ENCODE measurements at regions not wholly inside any gene's neighbourhood (a gene's known extent, or its start where the extent isn't known, plus 50 kb on each side); places are given as distances from the start of the nearest gene placed in this dataset.

GRCh38 chr21:15255763-15256162, 191.0 kb upstream of the NRIP1 start:
- Mint-ChIP-seq H3K27me3 (ENCODE audit: low read depth) (no peaks in the 10 kb centered on the region), H3K27ac (no peak overlapping the region), H3K4me3 (no peak overlapping the region), H3K9me3 (no peaks in the 10 kb centered on the region), H3K4me1 (ENCODE audit: low read depth) (no peaks in the 10 kb centered on the region), H3K36me3 (ENCODE audit: low read depth) (no peaks in the 10 kb centered on the region)

GRCh38 chr21:15256996-15257395, 192.2 kb upstream of the NRIP1 start:
- no peaks in the 10 kb centered on the region for H3K4me1 Mint-ChIP-seq (ENCODE audit: low read depth)
- no peaks in the 10 kb centered on the region for H3K36me3 Mint-ChIP-seq (ENCODE audit: low read depth)
- H3K9me3 Mint-ChIP-seq, result no peaks in the 10 kb centered on the region
- no peak overlapping the region for H3K27ac Mint-ChIP-seq
- no peak overlapping the region for H3K4me3 Mint-ChIP-seq
- no peaks in the 10 kb centered on the region for H3K27me3 Mint-ChIP-seq (ENCODE audit: low read depth)

GRCh38 chr21:15257646-15258045, 192.8 kb upstream of the NRIP1 start:
- H3K9me3 Mint-ChIP-seq, result no peaks in the 10 kb centered on the region
- no peaks in the 10 kb centered on the region for H3K36me3 Mint-ChIP-seq (ENCODE audit: low read depth)
- H3K27me3 Mint-ChIP-seq (ENCODE audit: low read depth), result no peaks in the 10 kb centered on the region
- no peaks in the 10 kb centered on the region for H3K4me1 Mint-ChIP-seq (ENCODE audit: low read depth)
- no peak overlapping the region for H3K4me3 Mint-ChIP-seq
- H3K27ac Mint-ChIP-seq, result no peak overlapping the region

GRCh38 chr21:15259824-15260223, 195.0 kb upstream of the NRIP1 start:
- Mint-ChIP-seq H3K9me3 (no peaks in the 10 kb centered on the region), H3K27me3 (ENCODE audit: low read depth) (no peaks in the 10 kb centered on the region), H3K36me3 (ENCODE audit: low read depth) (no peaks in the 10 kb centered on the region), H3K27ac (no peak overlapping the region), H3K4me3 (no peak overlapping the region), H3K4me1 (ENCODE audit: low read depth) (no peaks in the 10 kb centered on the region)

- no peaks in the 10 kb centered on the region for H3K9me3 Mint-ChIP-seq
- no peak overlapping the region for H3K4me3 Mint-ChIP-seq
- H3K4me1 Mint-ChIP-seq (ENCODE audit: low read depth), result no peaks in the 10 kb centered on the region
- no peak overlapping the region for H3K27ac Mint-ChIP-seq
- H3K27me3 Mint-ChIP-seq (ENCODE audit: low read depth), result no peaks in the 10 kb centered on the region
- no peaks in the 10 kb centered on the region for H3K36me3 Mint-ChIP-seq (ENCODE audit: low read depth)
Observed at GRCh38 chr21:15260604-15261003, 195.8 kb upstream of the NRIP1 start.

- H3K4me3 Mint-ChIP-seq, result no peak overlapping the region
- H3K27me3 Mint-ChIP-seq (ENCODE audit: low read depth), result no peaks in the 10 kb centered on the region
- H3K36me3 Mint-ChIP-seq (ENCODE audit: low read depth), result no peaks in the 10 kb centered on the region
- H3K4me1 Mint-ChIP-seq (ENCODE audit: low read depth), result no peaks in the 10 kb centered on the region
- no peak overlapping the region for H3K27ac Mint-ChIP-seq
- no peaks in the 10 kb centered on the region for H3K9me3 Mint-ChIP-seq
Observed at GRCh38 chr21:15264084-15264665, 199.4 kb upstream of the NRIP1 start.

GRCh38 chr21:15272171-15272570, 207.4 kb upstream of the NRIP1 start:
- H3K9me3 Mint-ChIP-seq, result no peaks in the 10 kb centered on the region
- H3K36me3 Mint-ChIP-seq (ENCODE audit: low read depth), result no peaks in the 10 kb centered on the region
- no peaks in the 10 kb centered on the region for H3K4me1 Mint-ChIP-seq (ENCODE audit: low read depth)
- H3K27me3 Mint-ChIP-seq (ENCODE audit: low read depth), result no peaks in the 10 kb centered on the region
- H3K4me3 Mint-ChIP-seq, result no peak overlapping the region
- H3K27ac Mint-ChIP-seq, result no peak overlapping the region

- Mint-ChIP-seq H3K27ac (no peak overlapping the region), H3K36me3 (ENCODE audit: low read depth) (no peaks in the 10 kb centered on the region), H3K4me1 (ENCODE audit: low read depth) (no peaks in the 10 kb centered on the region), H3K4me3 (no peak overlapping the region), H3K9me3 (no peaks in the 10 kb centered on the region), H3K27me3 (ENCODE audit: low read depth) (no peaks in the 10 kb centered on the region)
Observed at GRCh38 chr21:15272591-15272990, 207.8 kb upstream of the NRIP1 start.

GRCh38 chr21:15273244-15273643, 208.4 kb upstream of the NRIP1 start:
- no peak overlapping the region for H3K4me3 Mint-ChIP-seq

GRCh38 chr21:15274701-15275485, 210.1 kb upstream of the NRIP1 start:
- no peaks in the 10 kb centered on the region for H3K4me1 Mint-ChIP-seq (ENCODE audit: low read depth)
- H3K9me3 Mint-ChIP-seq, result no peaks in the 10 kb centered on the region
- H3K36me3 Mint-ChIP-seq (ENCODE audit: low read depth), result no peaks in the 10 kb centered on the region
- no peak overlapping the region for H3K27ac Mint-ChIP-seq
- no peaks in the 10 kb centered on the region for H3K27me3 Mint-ChIP-seq (ENCODE audit: low read depth)
- H3K4me3 Mint-ChIP-seq, result no peak overlapping the region

More at GRCh38 chr21:15273244-15273643, 208.4 kb upstream of the NRIP1 start:
- no peaks in the 10 kb centered on the region for H3K27me3 Mint-ChIP-seq (ENCODE audit: low read depth)
- no peaks in the 10 kb centered on the region for H3K4me1 Mint-ChIP-seq (ENCODE audit: low read depth)
- H3K36me3 Mint-ChIP-seq (ENCODE audit: low read depth), result no peaks in the 10 kb centered on the region
- no peak overlapping the region for H3K27ac Mint-ChIP-seq
- H3K9me3 Mint-ChIP-seq, result no peaks in the 10 kb centered on the region

GRCh38 chr21:15275615-15276235, 210.9 kb upstream of the NRIP1 start:
- no peaks in the 10 kb centered on the region for H3K27me3 Mint-ChIP-seq (ENCODE audit: low read depth)
- H3K9me3 Mint-ChIP-seq, result no peaks in the 10 kb centered on the region
- no peak overlapping the region for H3K4me3 Mint-ChIP-seq
- H3K4me1 Mint-ChIP-seq (ENCODE audit: low read depth), result no peaks in the 10 kb centered on the region
- no peak overlapping the region for H3K27ac Mint-ChIP-seq
- no peaks in the 10 kb centered on the region for H3K36me3 Mint-ChIP-seq (ENCODE audit: low read depth)

- no peaks in the 10 kb centered on the region for H3K36me3 Mint-ChIP-seq (ENCODE audit: low read depth)
- H3K27me3 Mint-ChIP-seq (ENCODE audit: low read depth), result no peaks in the 10 kb centered on the region
- no peaks in the 10 kb centered on the region for H3K9me3 Mint-ChIP-seq
- H3K4me1 Mint-ChIP-seq (ENCODE audit: low read depth), result no peaks in the 10 kb centered on the region
- H3K27ac Mint-ChIP-seq, result no peak overlapping the region
- H3K4me3 Mint-ChIP-seq, result no peak overlapping the region
Observed at GRCh38 chr21:15276243-15276642, 211.4 kb upstream of the NRIP1 start.

- Mint-ChIP-seq H3K27me3 (ENCODE audit: low read depth) (no peaks in the 10 kb centered on the region), H3K27ac (no peak overlapping the region), H3K36me3 (ENCODE audit: low read depth) (no peaks in the 10 kb centered on the region), H3K4me1 (ENCODE audit: low read depth) (no peaks in the 10 kb centered on the region), H3K4me3 (no peak overlapping the region), H3K9me3 (no peaks in the 10 kb centered on the region)
Observed at GRCh38 chr21:15277466-15277865, 212.7 kb upstream of the NRIP1 start.

GRCh38 chr21:15278279-15278678, 213.5 kb upstream of the NRIP1 start:
- no peaks in the 10 kb centered on the region for H3K9me3 Mint-ChIP-seq
- no peaks in the 10 kb centered on the region for H3K4me1 Mint-ChIP-seq (ENCODE audit: low read depth)
- no peak overlapping the region for H3K4me3 Mint-ChIP-seq
- no peaks in the 10 kb centered on the region for H3K27me3 Mint-ChIP-seq (ENCODE audit: low read depth)
- H3K36me3 Mint-ChIP-seq (ENCODE audit: low read depth), result no peaks in the 10 kb centered on the region
- H3K27ac Mint-ChIP-seq, result no peak overlapping the region

- no peaks in the 10 kb centered on the region for H3K27me3 Mint-ChIP-seq (ENCODE audit: low read depth)
- no peaks in the 10 kb centered on the region for H3K9me3 Mint-ChIP-seq
- no peak overlapping the region for H3K4me3 Mint-ChIP-seq
- H3K27ac Mint-ChIP-seq, result no peak overlapping the region
- no peaks in the 10 kb centered on the region for H3K4me1 Mint-ChIP-seq (ENCODE audit: low read depth)
- no peaks in the 10 kb centered on the region for H3K36me3 Mint-ChIP-seq (ENCODE audit: low read depth)
Observed at GRCh38 chr21:15278851-15279250, 214.1 kb upstream of the NRIP1 start.

All from T-helper 1 cell treated with Interleukin-12 subunit alpha and Interleukin-12 subunit beta and Interleukin-4 antibody, amounts not matched to agents 30 μg/mL and 1 μg/mL, for 36 hours (primary cell).